GM12878 (cell line): ENCODE measurements at regions not wholly inside any gene's neighbourhood (a gene's known extent, or its start where the extent isn't known, plus 50 kb on each side); places are given as distances from the start of the nearest gene placed in this dataset.

Source experiments
- FOS ChIP-seq: IDR thresholded peaks from 3 replicates; pipeline ENCODE4 v1.6.1; 2011; ENCODE audit warnings: borderline replicate concordance; ENCODE audit not compliant: insufficient read length; ENCODE audit errors: extremely low read depth
- FOXM1 ChIP-seq: IDR thresholded peaks from 2 replicates; pipeline ENCODE4 v1.6.1; 2012; ENCODE audit warnings: low read depth, mild to moderate bottlenecking, inconsistent platforms, low read length, moderate library complexity
- GABPA ChIP-seq: IDR thresholded peaks from 2 replicates; pipeline ENCODE4 v1.6.1; 2014; ENCODE audit warnings: antibody characterized with exemption, low read depth, mild to moderate bottlenecking, inconsistent platforms
- MYC ChIP-seq: IDR thresholded peaks from 2 replicates; pipeline ENCODE4 v1.6.1; 2011; ENCODE audit warnings: mild to moderate bottlenecking, low read length, moderate library complexity, inconsistent platforms; ENCODE audit not compliant: insufficient read depth, insufficient replicate concordance, insufficient read length, severe bottlenecking
- NFYB ChIP-seq: IDR thresholded peaks from 2 replicates; pipeline ENCODE4 v1.6.1; 2011; ENCODE audit warnings: low read depth, mild to moderate bottlenecking, low read length, improper control_type of control experiment, moderate library complexity; ENCODE audit not compliant: insufficient read depth
- POLR2A ChIP-seq: IDR thresholded peaks from 2 replicates; pipeline ENCODE4 v1.6.1; 2011; ENCODE audit warnings: low read depth, mild to moderate bottlenecking, low read length

GRCh38 chr9:103078581-103078980 lies 83.4 kb downstream of the CYLC2 start:
- TF ChIP-seq FOXM1 (no peak), NFYB (no peak), GABPA (no peak), POLR2A (no peak), FOS (no peak), MYC (no peak)
